Kidney epithelial cell (primary cell): ENCODE measurements at regions not wholly inside any gene's neighbourhood (a gene's known extent, or its start where the extent isn't known, plus 50 kb on each side); places are given as distances from the start of the nearest gene placed in this dataset.

ENCODE experiments used
- DNase-seq: peaks from one replicate; pipeline ENCODE4 v3.0.0-alpha.2; 2010; ENCODE audit warnings: low read depth
- H3K27me3 ChIP-seq: 2 replicates; pipeline ENCODE4 v1.6.0; 2011; ENCODE audit warnings: low read length; ENCODE audit not compliant: control insufficient read depth, insufficient read depth
- H3K36me3 ChIP-seq: 2 replicates; pipeline ENCODE4 v1.5.1; 2011; ENCODE audit warnings: low read length; ENCODE audit not compliant: control insufficient read depth, insufficient read depth
- H3K4me3 ChIP-seq: 2 replicates; pipeline ENCODE4 v1.5.1; 2011; ENCODE audit warnings: low read depth, mild to moderate bottlenecking, control low read depth, low read length
- CTCF ChIP-seq: IDR thresholded peaks from 2 replicates; pipeline ENCODE4 v1.5.1; 2011; ENCODE audit warnings: mild to moderate bottlenecking, moderate library complexity, low read length, control low read depth, inconsistent platforms; ENCODE audit not compliant: insufficient read depth, poor library complexity, severe bottlenecking

- Histone ChIP-seq H3K36me3 (no peaks in the 10 kb centered on the region), H3K27me3 (no peaks in the 10 kb centered on the region), H3K4me3 (no peak overlapping the region)
- TF ChIP-seq CTCF = no peak
- no peak for DNase-seq
Measured at GRCh38 chr11:23570828-23571227, 710.6 kb upstream of the CCDC179 start.

GRCh38 chr11:23573429-23573828 lies 713.2 kb upstream of the CCDC179 start:
- H3K36me3 ChIP-seq = no peaks in the 10 kb centered on the region
- DNase-seq = no peak
- H3K4me3 ChIP-seq = no peak overlapping the region
- TF ChIP-seq CTCF = no peak
- no peaks in the 10 kb centered on the region for H3K27me3 ChIP-seq

- no peak for TF ChIP-seq CTCF
- no peak for DNase-seq
- no peaks in the 10 kb centered on the region for H3K36me3 ChIP-seq
- no peaks in the 10 kb centered on the region for H3K27me3 ChIP-seq
- no peak overlapping the region for H3K4me3 ChIP-seq
Measured at GRCh38 chr11:23574149-23574548, 713.9 kb upstream of the CCDC179 start.

- Histone ChIP-seq H3K27me3 (no peaks in the 10 kb centered on the region), H3K4me3 (no peak overlapping the region), H3K36me3 (no peaks in the 10 kb centered on the region)
- no peak for TF ChIP-seq CTCF
- no peak for DNase-seq
Measured at GRCh38 chr11:23577296-23577695, 717.0 kb upstream of the CCDC179 start.

GRCh38 chr11:23585416-23586104 lies 725.3 kb upstream of the CCDC179 start:
- TF ChIP-seq CTCF = no peak
- H3K36me3 ChIP-seq = no peaks in the 10 kb centered on the region
- no peaks in the 10 kb centered on the region for H3K27me3 ChIP-seq
- DNase-seq = no peak
- no peak overlapping the region for H3K4me3 ChIP-seq

- TF ChIP-seq CTCF = no peak
- Histone ChIP-seq H3K4me3 (no peak overlapping the region), H3K27me3 (no peaks in the 10 kb centered on the region), H3K36me3 (no peaks in the 10 kb centered on the region)
- DNase-seq = no peak
Measured at GRCh38 chr11:23586173-23586572, 725.9 kb upstream of the CCDC179 start.
